Gastroesophageal sphincter (tissue), 4 donors: ENCODE measurements at regions not wholly inside any gene's neighbourhood (a gene's known extent, or its start where the extent isn't known, plus 50 kb on each side); places are given as distances from the start of the nearest gene placed in this dataset.
A peak's percentile ranks its signal among the peaks of the same experiment; 100 is the strongest.
"Not testable (repeated sequence)": the region's sequence is repeated elsewhere in the genome, so short reads cannot be mapped to it uniquely, and the experiment has no call there.

Source experiments
- ATAC-seq: fragments of 150-250 bp; one replicate; pipeline ENCODE4 v1.9.1; 2016; ENCODE audit warnings: mild to moderate bottlenecking, moderate library complexity
- H3K27ac ChIP-seq, 4 donors: fragments of 200-600 bp; sonication (generic) in 3 of 4; 1 replicate in 3 of 4; 2 replicates in 1 of 4; pipeline ENCODE4 v1.5.1; 2016 to 2019
- H3K27me3 ChIP-seq: fragments of 200-600 bp; sonication (generic); one replicate; pipeline ENCODE4 v1.5.1; 2019
- H3K36me3 ChIP-seq, 2 donors: fragments of 200-600 bp; sonication (generic); one replicate each; pipeline ENCODE4 v1.5.1; 2019; ENCODE audit warnings: control low read depth in 1 of 2
- H3K4me1 ChIP-seq, 3 donors: fragments of 200-600 bp; sonication (generic); 1 replicate in 2 of 3; 2 replicates in 1 of 3; pipeline ENCODE4 v1.5.1; 2016 to 2019; ENCODE audit warnings: control low read depth in 2 of 3
- H3K4me3 ChIP-seq, 2 donors: fragments of 200-600 bp; sonication (generic); one replicate each; pipeline ENCODE4 v1.5.1; 2019; ENCODE audit warnings: mild to moderate bottlenecking in 1 of 2, moderate library complexity in 1 of 2
- H3K9me3 ChIP-seq, 3 donors: fragments of 200-600 bp; sonication (generic); one replicate each; pipeline ENCODE4 v1.5.1; 2017 to 2019; ENCODE audit warnings: control low read depth in 2 of 3
- CTCF ChIP-seq, 4 experiments: fragments of 200-600 bp in 2 of 4; fragments of 450-650 bp in 2 of 4; sonication (generic) in 1 of 4; IDR thresholded peaks; one replicate each; pipeline ENCODE4 v1.5.1; 2017 to 2019; ENCODE audit warnings: antibody characterized with exemption in 4 of 4, mild to moderate bottlenecking in 2 of 4, moderate library complexity in 2 of 4
- EP300 ChIP-seq: sonication (generic); formaldehyde crosslinking; IDR thresholded peaks from one replicate; pipeline ENCODE4 v1.6.1; 2017; ENCODE audit warnings: antibody characterized with exemption, mild to moderate bottlenecking
- POLR2A ChIP-seq, 2 donors: fragments of 450-650 bp; IDR thresholded peaks; one replicate each; pipeline ENCODE4 v1.6.1; 2017; ENCODE audit warnings: antibody characterized with exemption in 2 of 2, mild to moderate bottlenecking in 2 of 2, moderate library complexity in 1 of 2
- POLR2AphosphoS5 ChIP-seq: sonication (generic); formaldehyde crosslinking; IDR thresholded peaks from one replicate; pipeline ENCODE4 v1.6.1; 2017; ENCODE audit warnings: antibody characterized with exemption
- WGBS, 2 donors: methylation state at CpG; one replicate each; pipeline ENCODE4 v1.1.5; 2018; ENCODE audit warnings: low coverage in 1 of 2; 5-methylcytosine and 5-hydroxymethylcytosine counted together

DNA sequence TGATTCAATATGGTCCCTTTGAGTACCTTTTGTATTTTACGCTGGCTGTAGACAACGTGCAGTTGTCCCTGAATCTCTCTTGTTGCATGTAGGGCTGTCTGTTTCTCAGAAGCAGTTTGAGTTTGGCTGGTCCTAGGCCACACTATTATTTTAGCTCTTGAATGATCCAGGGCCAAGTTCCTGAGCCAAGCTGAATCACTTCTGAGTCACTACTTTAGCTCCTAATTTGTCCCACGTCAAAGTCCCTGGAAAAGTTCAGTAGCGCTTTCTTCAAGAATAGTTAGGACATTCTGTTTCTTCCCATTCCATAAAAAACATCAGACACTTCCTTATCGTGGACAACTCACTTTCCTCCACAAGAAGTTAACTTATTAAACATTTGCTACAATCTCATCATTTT, 168.2 kb downstream of the RBMY1A1 start:
- H3K27me3 ChIP-seq, H3K36me3 ChIP-seq, H3K4me1 ChIP-seq, H3K4me3 ChIP-seq, H3K9me3 ChIP-seq, ATAC-seq: not testable (repeated sequence)
- WGBS, 2 donors = 39% methylated on average over 5 of the region's 5 CpGs; no CpG with 5 or more reads in 1 of the 2 donors
- peak overlapping the region in 2 of 4 donors; percentile 48 to 71 for H3K27ac ChIP-seq
- peak; percentile 61 for TF ChIP-seq POLR2AphosphoS5

- H3K27ac ChIP-seq = no peak overlapping the region
- H3K4me1 ChIP-seq = no peaks in the 10 kb centered on the region
- TF ChIP-seq EP300 = no peak
- TF ChIP-seq CTCF (IDR thresholded peaks at IDR 0.05) = no peak
- TF ChIP-seq POLR2AphosphoS5 = no peak
- no peak for TF ChIP-seq POLR2A (IDR thresholded peaks at IDR 0.05)
- H3K4me3 ChIP-seq = no peak overlapping the region
- no peaks in the 10 kb centered on the region for H3K36me3 ChIP-seq
- ATAC-seq = no peak
- H3K27me3 ChIP-seq = no peaks in the 10 kb centered on the region
- no peaks in the 10 kb centered on the region for H3K9me3 ChIP-seq
Observed at GRCh38 chrY:21705309-21705708, 170.6 kb downstream of the RBMY1A1 start.

GRCh38 chrY:21706611-21707010, 171.9 kb downstream of the RBMY1A1 start:
- not testable (repeated sequence) for H3K27ac ChIP-seq, H3K4me1 ChIP-seq, H3K36me3 ChIP-seq, H3K27me3 ChIP-seq, H3K9me3 ChIP-seq, H3K4me3 ChIP-seq, ATAC-seq
- 43% methylated on average over 1 of the region's 3 CpGs; no CpG with 5 or more reads in 1 of the 2 donors for WGBS, 2 donors

DNA sequence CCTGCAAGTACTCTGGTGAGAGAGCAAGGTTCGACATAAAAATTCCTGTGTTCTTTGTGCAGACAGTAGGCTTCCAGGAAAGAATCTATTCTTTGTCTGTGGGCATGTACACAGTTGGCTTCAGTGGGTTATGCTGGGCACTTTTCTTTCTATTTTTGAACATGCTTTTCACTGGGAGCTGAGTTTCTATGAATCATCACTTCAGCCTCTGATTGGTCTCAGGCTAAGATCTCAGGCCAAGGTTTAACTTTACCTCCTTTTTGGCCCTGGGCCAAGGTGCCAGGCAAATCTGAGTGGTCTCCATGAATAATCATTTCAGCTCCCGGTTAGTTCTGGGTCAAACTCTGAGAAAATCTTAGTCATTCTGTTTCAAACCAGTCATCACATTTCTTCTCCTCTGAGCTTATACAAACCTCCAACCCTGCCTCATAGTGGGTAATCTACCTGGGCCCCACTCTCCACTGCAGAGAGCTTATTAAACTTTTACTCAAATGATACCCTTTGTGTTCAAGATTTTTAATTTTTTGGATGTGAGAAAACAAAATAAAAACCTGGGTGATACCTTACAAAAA, 158.8 kb downstream of the RBMY1D start:
- no CpG with 5 or more reads among the region's 2 CpGs for WGBS, 2 donors
- H3K4me3 ChIP-seq, H3K27me3 ChIP-seq, H3K27ac ChIP-seq, H3K9me3 ChIP-seq, H3K4me1 ChIP-seq, H3K36me3 ChIP-seq, ATAC-seq: not testable (repeated sequence)

DNA sequence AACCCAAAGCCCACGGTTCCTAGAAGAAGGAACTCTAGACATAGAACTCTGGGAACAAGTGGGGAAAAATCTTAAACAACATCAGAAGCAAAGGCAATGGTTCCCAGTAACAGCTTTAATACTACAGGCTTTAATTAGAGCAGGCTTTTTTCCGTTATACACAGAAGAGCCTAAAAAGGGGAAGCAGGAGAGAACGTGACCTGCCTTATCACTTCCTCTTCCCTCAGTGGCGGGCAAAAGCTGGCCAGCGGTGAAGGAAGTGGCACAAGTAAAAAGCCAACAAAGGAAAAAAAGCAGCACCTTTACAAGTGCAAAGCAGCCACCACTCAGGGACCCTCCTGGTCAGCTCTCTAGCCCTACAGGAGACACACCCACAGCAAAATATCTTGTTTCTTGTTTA, 149.3 kb downstream of the RBMY1D start:
- no CpG with 5 or more reads among the region's 5 CpGs for WGBS, 2 donors
- ATAC-seq = not testable (repeated sequence)

GRCh38 chrY:21760243-21760642, 134.1 kb downstream of the RBMY1D start:
- not testable (repeated sequence) for H3K4me3 ChIP-seq, H3K27ac ChIP-seq, H3K36me3 ChIP-seq, H3K4me1 ChIP-seq, H3K27me3 ChIP-seq, ATAC-seq, H3K9me3 ChIP-seq
- no CpG with 5 or more reads among the region's 5 CpGs for WGBS, 2 donors

More for the DNA sequence above, 149.3 kb downstream of the RBMY1D start:
- H3K4me1 ChIP-seq, H3K9me3 ChIP-seq, H3K27me3 ChIP-seq, H3K4me3 ChIP-seq, H3K36me3 ChIP-seq, H3K27ac ChIP-seq: not testable (repeated sequence)

DNA sequence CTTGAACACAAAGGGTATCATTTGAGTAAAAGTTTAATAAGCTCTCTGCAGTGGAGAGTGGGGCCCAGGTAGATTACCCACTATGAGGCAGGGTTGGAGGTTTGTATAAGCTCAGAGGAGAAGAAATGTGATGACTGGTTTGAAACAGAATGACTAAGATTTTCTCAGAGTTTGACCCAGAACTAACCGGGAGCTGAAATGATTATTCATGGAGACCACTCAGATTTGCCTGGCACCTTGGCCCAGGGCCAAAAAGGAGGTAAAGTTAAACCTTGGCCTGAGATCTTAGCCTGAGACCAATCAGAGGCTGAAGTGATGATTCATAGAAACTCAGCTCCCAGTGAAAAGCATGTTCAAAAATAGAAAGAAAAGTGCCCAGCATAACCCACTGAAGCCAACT, 126.5 kb downstream of the RBMY1D start:
- not testable (repeated sequence) for ATAC-seq, H3K27ac ChIP-seq, H3K27me3 ChIP-seq, H3K4me3 ChIP-seq, H3K36me3 ChIP-seq, H3K4me1 ChIP-seq, H3K9me3 ChIP-seq
- WGBS, 2 donors = no CpG with 5 or more reads among the region's 1 CpG

DNA sequence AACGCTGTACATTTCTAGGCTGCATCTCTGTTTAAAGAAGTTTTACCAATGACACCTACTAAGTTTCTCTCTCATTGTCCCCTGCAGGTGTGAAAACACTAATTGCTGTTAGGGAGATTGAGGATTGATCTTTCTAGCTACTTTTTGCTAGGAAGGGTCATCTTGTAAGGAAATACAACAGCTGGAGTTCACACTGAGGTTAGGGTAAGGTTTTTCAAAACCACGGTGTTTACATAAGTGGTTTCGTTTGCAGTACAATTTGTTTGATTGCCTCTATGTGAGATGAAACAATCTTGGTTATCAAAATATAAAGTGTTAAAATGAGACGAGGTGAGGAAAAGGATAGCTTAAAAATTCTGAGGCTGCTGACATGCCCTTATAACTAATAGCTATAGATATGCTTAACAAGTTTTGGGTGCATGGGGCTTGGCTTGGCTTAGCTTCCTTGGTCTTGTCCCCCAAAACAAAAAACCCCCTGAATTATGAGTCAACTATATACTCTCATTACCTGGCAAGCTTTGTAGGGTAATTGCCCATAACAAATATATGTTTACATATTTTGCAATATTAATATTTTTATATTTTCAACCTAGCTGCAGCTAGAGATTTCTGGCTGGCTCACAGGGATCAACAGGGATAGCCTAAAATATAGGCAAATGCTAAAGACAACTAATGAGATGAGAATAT, 112.0 kb downstream of the RBMY1D start:
- WGBS, 2 donors = no CpG with 5 or more reads among the region's 4 CpGs
- H3K36me3 ChIP-seq, H3K27ac ChIP-seq, H3K9me3 ChIP-seq, H3K4me3 ChIP-seq, H3K4me1 ChIP-seq, H3K27me3 ChIP-seq, ATAC-seq: not testable (repeated sequence)
